NCI-H524 (cell line): ENCODE measurements at regions not wholly inside any gene's neighbourhood (a gene's known extent, or its start where the extent isn't known, plus 50 kb on each side); places are given as distances from the start of the nearest gene placed in this dataset.

Source experiments
- DNase-seq, 2 experiments: peaks; one replicate each; lab custom pipeline; 2025; lab: John Stamatoyannopoulos, UW

- no peak for DNase-seq
Observed at GRCh38 chr11:97279341-97279740, 889.5 kb downstream of the JRKL start.

- no peak for DNase-seq
Observed at GRCh38 chr11:97280347-97280746, 890.5 kb downstream of the JRKL start.

- no peak for DNase-seq
Observed at GRCh38 chr11:97289823-97290222, 900.0 kb downstream of the JRKL start.

GRCh38 chr11:97290464-97291041 lies 900.7 kb downstream of the JRKL start:
- no peak for DNase-seq

GRCh38 chr11:97296301-97296700 lies 906.5 kb downstream of the JRKL start:
- no peak for DNase-seq

GRCh38 chr11:97309291-97309690 lies 919.5 kb downstream of the JRKL start:
- no peak for DNase-seq

- DNase-seq: no peak
Observed at GRCh38 chr11:97325693-97326092, 935.9 kb downstream of the JRKL start.

- DNase-seq: peak; percentile 90 to 96
Observed at GRCh38 chr11:97332271-97332670, 942.5 kb downstream of the JRKL start.

GRCh38 chr11:97336064-97336463 lies 946.3 kb downstream of the JRKL start:
- no peak for DNase-seq

GRCh38 chr11:97345032-97345431 lies 955.2 kb downstream of the JRKL start:
- DNase-seq: peak in 1 of 2 experiments; percentile 65

- DNase-seq: no peak
Observed at GRCh38 chr11:97349201-97349600, 959.4 kb downstream of the JRKL start.

GRCh38 chr11:97351939-97352338 lies 962.1 kb downstream of the JRKL start:
- DNase-seq: no peak

- peak; percentile 34 to 71 for DNase-seq
Observed at GRCh38 chr11:97354026-97354425, 964.2 kb downstream of the JRKL start.

GRCh38 chr11:97354576-97354975 lies 964.8 kb downstream of the JRKL start:
- DNase-seq: peak; percentile 30 to 77

GRCh38 chr11:97355230-97355629 lies 965.4 kb downstream of the JRKL start:
- no peak for DNase-seq

GRCh38 chr11:97356144-97356543 lies 966.3 kb downstream of the JRKL start:
- peak; percentile 87 to 89 for DNase-seq

GRCh38 chr11:97359016-97359415 lies 969.2 kb downstream of the JRKL start:
- DNase-seq: no peak

- DNase-seq: no peak
Observed at GRCh38 chr11:97361812-97362378, 972.1 kb downstream of the JRKL start.

- no peak for DNase-seq
Observed at GRCh38 chr11:97363331-97363730, 973.5 kb downstream of the JRKL start.

GRCh38 chr11:97364047-97364446 lies 974.2 kb downstream of the JRKL start:
- DNase-seq: no peak

- no peak for DNase-seq
Observed at GRCh38 chr11:97367406-97368083, 977.7 kb downstream of the JRKL start.

GRCh38 chr11:97389270-97389669 lies 999.5 kb downstream of the JRKL start:
- DNase-seq: peak in 1 of 2 experiments; percentile 23

GRCh38 chr11:97398246-97398645 lies 1008.4 kb downstream of the JRKL start:
- no peak for DNase-seq

- no peak for DNase-seq
Observed at GRCh38 chr11:97409141-97409540, 1019.3 kb downstream of the JRKL start.
